ENCODE measurements at regions not wholly inside any gene's neighbourhood (a gene's known extent, or its start where the extent isn't known, plus 50 kb on each side); places are given as distances from the start of the nearest gene placed in this dataset.
"Not testable (repeated sequence)": the region's sequence is repeated elsewhere in the genome, so short reads cannot be mapped to it uniquely, and the experiment has no call there.

DNA sequence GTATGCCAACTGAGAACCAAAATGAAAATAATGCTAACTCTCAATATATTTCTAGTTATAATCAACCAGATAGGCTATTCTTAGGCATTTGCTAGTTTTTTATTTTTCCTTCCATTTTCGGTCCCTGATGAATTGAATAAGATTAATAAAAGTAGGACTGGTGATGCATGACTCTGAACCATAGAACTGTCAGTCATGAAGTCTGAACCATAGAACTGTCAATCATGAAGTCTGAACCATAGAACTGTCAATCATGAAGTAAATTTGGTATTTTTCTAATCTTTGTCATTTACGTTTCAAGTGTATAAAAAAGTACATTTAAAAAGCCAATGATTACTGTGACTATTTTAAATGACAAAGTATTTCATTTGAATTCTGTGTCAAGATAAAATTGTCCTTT is 460.2 kb upstream of the NDST3 start:
- H3K4me1 ChIP-seq (ENCODE audit: control insufficient read depth, insufficient read depth, low read length), result no peaks in the 10 kb centered on the region
- H3K27me3 ChIP-seq (ENCODE audit: control insufficient read depth, insufficient read depth, low read length), result no peaks in the 10 kb centered on the region
- no peak overlapping the region for H3K9ac ChIP-seq (ENCODE audit: low read depth, low read length)
- H3K9me3 ChIP-seq (replicated peaks; ENCODE audit: low read length), result no peaks in the 10 kb centered on the region
- no peak overlapping the region for H3K4me3 ChIP-seq (ENCODE audit: low read length)
- no peak overlapping the region for H3K4me2 ChIP-seq (ENCODE audit: low read length)
- H3K36me3 ChIP-seq (ENCODE audit: insufficient read depth, low read length), result no peaks in the 10 kb centered on the region

DNA sequence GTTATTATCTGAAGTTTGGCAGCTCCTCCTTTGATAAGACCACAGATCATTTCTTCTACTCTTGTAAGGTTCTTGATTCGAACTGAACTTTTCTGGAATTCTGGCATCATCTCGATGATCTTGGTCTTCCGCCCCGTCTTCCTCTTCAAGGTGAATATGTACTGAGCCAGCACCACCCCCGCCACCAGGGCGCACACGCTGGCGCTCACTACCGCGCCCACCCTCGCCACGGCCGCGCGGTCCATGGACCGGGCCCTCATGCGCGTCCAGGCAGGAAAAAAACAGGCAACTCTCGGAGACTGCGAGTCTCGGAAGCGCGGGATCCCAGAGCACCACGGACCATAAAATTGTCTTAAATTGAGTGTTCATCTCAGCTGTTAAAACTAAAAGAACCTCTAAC is 458.4 kb upstream of the NDST3 start:
- no peak overlapping the region for H3K4me3 ChIP-seq (ENCODE audit: low read length)
- H3K27me3 ChIP-seq (ENCODE audit: control insufficient read depth, insufficient read depth, low read length), result no peaks in the 10 kb centered on the region
- H3K9me3 ChIP-seq (replicated peaks; ENCODE audit: low read length), result no peaks in the 10 kb centered on the region
- H3K4me2 ChIP-seq (ENCODE audit: low read length), result no peak overlapping the region
- no peaks in the 10 kb centered on the region for H3K36me3 ChIP-seq (ENCODE audit: insufficient read depth, low read length)
- no peaks in the 10 kb centered on the region for H3K4me1 ChIP-seq (ENCODE audit: control insufficient read depth, insufficient read depth, low read length)
- H3K9ac ChIP-seq (ENCODE audit: low read depth, low read length), result no peak overlapping the region

DNA sequence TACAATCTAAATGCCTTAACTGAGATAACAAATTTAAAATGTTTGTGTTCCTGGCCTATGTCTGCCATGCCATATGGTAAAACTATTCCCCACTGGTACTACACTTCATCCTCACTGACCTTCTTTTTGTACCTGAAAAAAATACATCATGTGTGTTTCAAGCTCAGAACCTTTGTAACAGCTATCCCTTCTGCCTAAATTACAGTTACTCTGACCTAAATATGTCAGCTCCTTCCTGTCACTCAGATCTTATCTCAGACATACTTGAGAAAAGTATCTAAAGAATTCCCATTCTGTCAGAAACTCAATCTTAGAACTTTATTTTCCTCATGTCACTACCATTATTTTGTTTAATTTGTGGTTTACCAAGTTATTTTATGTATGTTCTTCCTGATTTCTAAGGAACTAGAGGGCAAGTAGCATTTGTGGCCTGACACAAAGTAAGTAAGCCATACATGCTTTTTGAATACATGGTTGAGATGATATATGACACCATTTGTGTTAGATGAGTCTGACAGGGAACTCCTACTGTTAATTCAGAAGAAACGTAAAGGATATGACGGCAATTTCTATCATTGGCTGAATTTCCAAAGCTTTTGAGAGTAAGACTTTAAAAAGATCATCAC is 456.5 kb upstream of the NDST3 start:
- no peaks in the 10 kb centered on the region for H3K27me3 ChIP-seq (ENCODE audit: control insufficient read depth, insufficient read depth, low read length)
- H3K9ac ChIP-seq (ENCODE audit: low read depth, low read length), result no peak overlapping the region
- H3K9me3 ChIP-seq (replicated peaks; ENCODE audit: low read length), result no peaks in the 10 kb centered on the region
- H3K4me2 ChIP-seq (ENCODE audit: low read length), result no peak overlapping the region
- no peaks in the 10 kb centered on the region for H3K36me3 ChIP-seq (ENCODE audit: insufficient read depth, low read length)
- no peaks in the 10 kb centered on the region for H3K4me1 ChIP-seq (ENCODE audit: control insufficient read depth, insufficient read depth, low read length)
- H3K4me3 ChIP-seq (ENCODE audit: low read length), result no peak overlapping the region

DNA sequence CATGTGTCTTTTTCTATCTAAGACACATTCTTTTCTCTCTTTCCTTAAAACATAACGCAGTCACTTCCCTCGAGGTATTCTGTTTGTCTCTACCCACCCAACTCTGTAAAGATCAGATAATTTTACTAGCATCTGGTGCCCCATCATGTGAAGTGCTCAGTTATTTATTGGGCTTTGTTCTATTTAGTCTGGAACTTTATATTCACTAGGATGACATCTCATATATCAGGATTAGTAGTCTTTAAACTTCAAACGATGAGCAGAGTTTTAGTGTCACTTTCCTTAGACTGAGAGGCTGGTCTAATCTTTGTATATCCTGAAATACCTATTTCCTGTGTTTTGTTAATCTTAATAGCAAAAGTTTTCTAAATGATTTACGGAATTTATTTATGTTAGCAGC is 445.5 kb upstream of the NDST3 start:
- no peaks in the 10 kb centered on the region for H3K27me3 ChIP-seq (ENCODE audit: control insufficient read depth, insufficient read depth, low read length)
- H3K9me3 ChIP-seq (replicated peaks; ENCODE audit: low read length), result no peaks in the 10 kb centered on the region
- no peak overlapping the region for H3K4me3 ChIP-seq (ENCODE audit: low read length)
- no peak overlapping the region for H3K4me2 ChIP-seq (ENCODE audit: low read length)
- H3K4me1 ChIP-seq (ENCODE audit: control insufficient read depth, insufficient read depth, low read length), result no peaks in the 10 kb centered on the region
- no peaks in the 10 kb centered on the region for H3K36me3 ChIP-seq (ENCODE audit: insufficient read depth, low read length)
- no peak overlapping the region for H3K9ac ChIP-seq (ENCODE audit: low read depth, low read length)

DNA sequence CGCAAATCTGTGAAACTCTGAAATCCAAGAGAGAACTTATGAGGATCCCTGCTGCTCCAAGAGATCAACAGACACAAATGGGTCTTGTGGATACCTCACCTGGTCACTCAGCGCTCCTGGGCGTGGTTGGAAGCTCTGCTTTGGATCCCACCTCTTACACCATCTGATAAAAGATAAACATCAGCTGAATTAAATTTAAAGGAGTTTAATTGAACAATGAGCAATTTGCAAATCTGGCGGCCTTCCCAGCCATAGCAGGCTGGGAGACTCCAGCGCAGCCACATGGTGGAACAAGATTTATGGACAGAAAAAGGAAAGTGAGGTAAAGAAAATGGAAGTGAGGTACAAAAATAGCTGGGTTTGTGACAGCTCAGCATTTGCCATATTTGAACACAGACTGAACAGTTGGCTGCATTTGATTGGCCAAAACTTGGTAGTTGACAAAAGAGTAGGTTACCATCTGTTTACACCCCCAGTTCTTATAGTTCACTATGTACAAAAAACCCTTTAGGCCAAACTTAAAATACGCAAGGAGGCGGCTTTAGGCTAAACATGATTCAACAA is 437.3 kb upstream of the NDST3 start:
- no peak overlapping the region for H3K4me3 ChIP-seq (ENCODE audit: low read length)
- H3K36me3 ChIP-seq (ENCODE audit: insufficient read depth, low read length), result no peaks in the 10 kb centered on the region
- H3K27me3 ChIP-seq (ENCODE audit: control insufficient read depth, insufficient read depth, low read length), result no peaks in the 10 kb centered on the region
- no peak overlapping the region for H3K4me2 ChIP-seq (ENCODE audit: low read length)
- no peaks in the 10 kb centered on the region for H3K9me3 ChIP-seq (replicated peaks; ENCODE audit: low read length)
- H3K4me1 ChIP-seq (ENCODE audit: control insufficient read depth, insufficient read depth, low read length), result no peaks in the 10 kb centered on the region
- no peak overlapping the region for H3K9ac ChIP-seq (ENCODE audit: low read depth, low read length)

DNA sequence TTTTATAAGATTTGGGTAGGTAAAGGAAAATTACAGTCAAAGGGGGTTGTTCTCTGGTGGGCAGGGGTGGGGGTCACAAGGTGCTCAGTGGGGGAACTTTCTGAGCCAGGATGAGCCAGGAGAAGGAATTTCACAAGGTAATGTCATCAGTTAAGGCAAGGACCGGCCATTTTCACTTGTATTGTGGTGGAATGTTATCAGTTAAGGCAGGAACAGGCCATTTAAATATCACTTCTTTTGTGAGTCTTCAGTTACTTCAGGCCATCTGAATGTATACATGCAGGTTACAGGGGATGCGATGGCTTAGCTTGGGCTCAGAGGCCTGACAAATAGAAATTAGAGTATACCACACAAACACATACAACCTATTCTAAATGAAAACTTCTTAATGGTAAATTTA is 434.9 kb upstream of the NDST3 start:
- not testable (repeated sequence) for H3K27me3 ChIP-seq (ENCODE audit: control insufficient read depth, insufficient read depth, low read length); H3K4me1 ChIP-seq (ENCODE audit: control insufficient read depth, insufficient read depth, low read length); H3K36me3 ChIP-seq (ENCODE audit: insufficient read depth, low read length); H3K9me3 ChIP-seq (replicated peaks; ENCODE audit: low read length); H3K9ac ChIP-seq (ENCODE audit: low read depth, low read length); H3K4me3 ChIP-seq (ENCODE audit: low read length); H3K4me2 ChIP-seq (ENCODE audit: low read length)

DNA sequence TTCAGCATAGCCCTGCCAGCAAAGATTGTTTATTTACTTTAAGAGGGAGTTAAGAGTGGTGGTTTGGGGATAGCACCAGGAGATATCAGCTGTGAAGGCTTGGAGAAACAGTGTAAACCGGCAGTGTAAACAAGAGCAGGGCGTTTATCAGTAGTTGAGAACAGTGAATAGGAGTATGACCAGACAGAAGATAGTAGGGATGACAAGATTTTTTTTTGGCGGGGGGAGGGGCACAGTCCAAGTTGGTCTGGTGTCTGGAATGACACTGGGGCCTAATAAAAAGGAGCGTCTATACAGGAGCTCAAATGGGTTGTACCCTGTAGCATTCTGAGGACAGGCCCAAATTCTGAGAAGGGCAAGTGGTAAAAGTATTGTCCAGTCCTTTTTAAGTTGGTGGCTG is 433.4 kb upstream of the NDST3 start:
- H3K4me1 ChIP-seq (ENCODE audit: control insufficient read depth, insufficient read depth, low read length); H3K4me2 ChIP-seq (ENCODE audit: low read length); H3K9me3 ChIP-seq (replicated peaks; ENCODE audit: low read length); H3K4me3 ChIP-seq (ENCODE audit: low read length); H3K27me3 ChIP-seq (ENCODE audit: control insufficient read depth, insufficient read depth, low read length); H3K9ac ChIP-seq (ENCODE audit: low read depth, low read length); H3K36me3 ChIP-seq (ENCODE audit: insufficient read depth, low read length): not testable (repeated sequence)

DNA sequence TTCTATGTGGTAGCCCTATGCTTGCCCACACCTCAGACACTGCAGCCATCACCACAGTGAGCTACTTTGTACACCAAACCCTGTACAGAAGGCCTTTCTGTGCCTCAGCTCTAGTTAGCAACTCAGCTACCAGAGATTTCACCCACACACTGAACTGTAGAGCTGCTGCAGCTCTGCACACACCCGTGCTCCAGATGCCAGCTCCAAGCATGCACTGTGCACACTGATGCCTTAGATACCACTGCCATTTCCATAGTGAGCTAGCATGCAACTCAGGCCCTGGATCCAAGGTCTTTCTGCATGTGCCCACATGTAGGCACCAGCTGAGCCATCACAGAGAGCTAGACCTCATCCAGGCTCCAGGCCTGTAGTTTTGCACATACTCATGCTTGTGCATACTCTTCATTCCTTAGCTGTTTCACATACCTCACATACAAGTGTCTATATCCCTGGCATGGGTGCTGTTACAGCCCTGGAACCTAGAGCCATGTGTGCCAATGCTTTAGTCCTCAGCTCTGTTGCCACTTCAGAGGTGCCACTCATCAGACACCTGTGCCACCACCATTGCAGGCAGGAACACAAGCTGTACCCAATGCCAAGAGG is 423.5 kb upstream of the NDST3 start:
- Histone ChIP-seq H3K4me1 (ENCODE audit: control insufficient read depth, insufficient read depth, low read length) (no peaks in the 10 kb centered on the region), H3K4me3 (ENCODE audit: low read length) (no peak overlapping the region), H3K27me3 (ENCODE audit: control insufficient read depth, insufficient read depth, low read length) (no peaks in the 10 kb centered on the region), H3K9ac (ENCODE audit: low read depth, low read length) (no peak overlapping the region), H3K4me2 (ENCODE audit: low read length) (no peak overlapping the region), H3K9me3 (replicated peaks; ENCODE audit: low read length) (no peaks in the 10 kb centered on the region), H3K36me3 (ENCODE audit: insufficient read depth, low read length) (no peaks in the 10 kb centered on the region)

DNA sequence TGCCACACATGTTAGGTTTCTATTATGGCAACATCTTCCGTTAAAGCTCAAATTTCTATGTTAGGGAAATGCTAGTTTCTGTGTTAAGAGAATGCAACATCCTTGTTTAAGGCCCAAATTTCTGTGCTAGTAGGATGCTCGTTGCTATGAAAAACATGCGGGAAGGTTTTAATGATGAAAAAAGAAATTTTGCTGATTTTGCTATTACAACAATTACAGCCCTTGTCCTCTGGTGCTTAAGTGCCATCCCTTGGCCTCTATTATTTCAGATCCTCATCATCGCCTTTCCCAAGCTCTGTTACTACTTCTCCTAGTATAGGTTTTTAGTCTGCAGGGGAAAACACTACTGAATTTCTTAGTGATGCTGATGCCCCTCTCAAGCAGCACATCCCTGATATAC is 412.6 kb upstream of the NDST3 start:
- H3K4me1 ChIP-seq (ENCODE audit: control insufficient read depth, insufficient read depth, low read length), result no peaks in the 10 kb centered on the region
- H3K36me3 ChIP-seq (ENCODE audit: insufficient read depth, low read length), result no peaks in the 10 kb centered on the region
- peaks cover 4% of the 10 kb centered on the region for H3K9me3 ChIP-seq (replicated peaks; ENCODE audit: low read length)
- H3K9ac ChIP-seq (ENCODE audit: low read depth, low read length), result no peak overlapping the region
- no peaks in the 10 kb centered on the region for H3K27me3 ChIP-seq (ENCODE audit: control insufficient read depth, insufficient read depth, low read length)
- no peak overlapping the region for H3K4me2 ChIP-seq (ENCODE audit: low read length)
- H3K4me3 ChIP-seq (ENCODE audit: low read length), result no peak overlapping the region

DNA sequence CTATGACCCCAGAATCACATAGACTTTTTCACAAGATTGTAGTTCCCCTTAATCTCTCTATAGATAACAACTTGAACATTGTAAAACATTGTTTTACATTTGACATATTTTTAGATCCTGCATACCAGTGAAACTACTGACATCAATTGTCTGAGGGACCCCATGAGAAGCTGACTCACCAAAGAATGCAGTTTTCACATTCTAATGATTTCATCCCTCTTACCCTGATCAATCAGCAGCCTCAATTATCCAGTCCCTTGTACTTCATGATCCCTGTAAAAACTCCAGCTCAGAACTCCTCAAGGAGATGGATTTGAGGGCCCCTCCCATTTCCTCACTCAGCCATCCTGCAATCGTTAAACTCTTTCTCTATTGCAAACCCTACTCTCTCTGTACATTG is 411.0 kb upstream of the NDST3 start:
- Histone ChIP-seq H3K4me1 (ENCODE audit: control insufficient read depth, insufficient read depth, low read length) (no peaks in the 10 kb centered on the region), H3K27me3 (ENCODE audit: control insufficient read depth, insufficient read depth, low read length) (no peaks in the 10 kb centered on the region), H3K4me2 (ENCODE audit: low read length) (no peak overlapping the region), H3K9me3 (replicated peaks; ENCODE audit: low read length) (peaks cover 4% of the 10 kb centered on the region), H3K36me3 (ENCODE audit: insufficient read depth, low read length) (no peaks in the 10 kb centered on the region), H3K4me3 (ENCODE audit: low read length) (no peak overlapping the region), H3K9ac (ENCODE audit: low read depth, low read length) (no peak overlapping the region)

DNA sequence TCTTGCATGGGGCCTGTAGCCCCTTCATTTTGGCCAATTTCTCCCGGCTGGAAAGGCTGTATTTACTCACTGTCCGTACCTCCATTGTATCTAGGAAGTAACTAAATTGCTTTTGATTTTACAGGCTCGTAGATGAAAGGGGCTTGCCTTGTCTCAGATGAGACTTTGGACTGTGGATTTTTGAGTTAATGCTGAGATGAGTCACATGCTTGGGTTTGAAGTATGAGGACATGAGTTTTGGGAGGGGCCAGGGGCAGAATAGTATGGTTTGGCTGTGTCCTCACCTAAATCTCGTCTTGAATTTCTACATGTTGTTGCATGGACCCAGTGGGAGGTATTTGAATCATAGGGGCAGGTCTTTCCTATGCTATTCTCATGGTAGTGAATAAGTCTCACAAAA is 407.6 kb upstream of the NDST3 start:
- Histone ChIP-seq H3K4me2 (ENCODE audit: low read length) (no peak overlapping the region), H3K9ac (ENCODE audit: low read depth, low read length) (no peak overlapping the region), H3K9me3 (replicated peaks; ENCODE audit: low read length) (peaks cover 4% of the 10 kb centered on the region), H3K27me3 (ENCODE audit: control insufficient read depth, insufficient read depth, low read length) (no peaks in the 10 kb centered on the region), H3K36me3 (ENCODE audit: insufficient read depth, low read length) (no peaks in the 10 kb centered on the region), H3K4me1 (ENCODE audit: control insufficient read depth, insufficient read depth, low read length) (no peaks in the 10 kb centered on the region), H3K4me3 (ENCODE audit: low read length) (no peak overlapping the region)

DNA sequence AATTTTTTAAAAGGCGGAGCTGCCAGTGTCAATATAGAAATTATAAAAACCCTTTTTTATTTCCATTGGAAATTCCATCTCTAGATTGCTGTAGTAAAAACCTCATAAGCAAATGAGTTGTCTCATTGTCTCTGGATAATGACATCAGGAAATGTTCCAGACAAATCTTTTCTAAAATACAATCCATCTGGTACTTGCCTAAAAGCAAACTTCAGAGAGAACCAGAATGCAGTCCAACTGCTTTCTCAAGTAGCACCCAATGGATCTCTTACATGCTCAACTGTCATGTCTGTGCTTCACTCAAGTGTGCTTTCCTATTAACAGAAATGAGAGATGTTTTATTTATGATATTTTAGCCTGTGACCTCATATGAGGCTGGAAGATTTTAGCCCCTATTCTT is 399.6 kb upstream of the NDST3 start:
- Histone ChIP-seq H3K36me3 (ENCODE audit: insufficient read depth, low read length) (no peaks in the 10 kb centered on the region), H3K4me2 (ENCODE audit: low read length) (no peak overlapping the region), H3K4me1 (ENCODE audit: control insufficient read depth, insufficient read depth, low read length) (no peaks in the 10 kb centered on the region), H3K27me3 (ENCODE audit: control insufficient read depth, insufficient read depth, low read length) (no peaks in the 10 kb centered on the region), H3K9me3 (replicated peaks; ENCODE audit: low read length) (no peaks in the 10 kb centered on the region), H3K9ac (ENCODE audit: low read depth, low read length) (no peak overlapping the region), H3K4me3 (ENCODE audit: low read length) (no peak overlapping the region)

Measured in skeletal muscle satellite cell (primary cell).